GM12891 (cell line): ENCODE measurements at regions not wholly inside any gene's neighbourhood (a gene's known extent, or its start where the extent isn't known, plus 50 kb on each side); places are given as distances from the start of the nearest gene placed in this dataset.

Experiments
- POLR2A ChIP-seq: IDR thresholded peaks from 2 replicates; pipeline ENCODE4 v1.6.1; 2011; ENCODE audit warnings: low read depth, low read length, control low read depth
- POLR2AphosphoS5 ChIP-seq: IDR thresholded peaks from 2 replicates; pipeline ENCODE4 v1.6.1; 2011; ENCODE audit warnings: low read depth, low read length, control low read depth
- POU2F2 ChIP-seq: IDR thresholded peaks from 2 replicates; pipeline ENCODE4 v1.6.1; 2011; ENCODE audit warnings: low read depth, mild to moderate bottlenecking, control low read depth, low read length, moderate library complexity
- SPI1 ChIP-seq: IDR thresholded peaks from 2 replicates; pipeline ENCODE4 v1.6.1; 2011; ENCODE audit warnings: low read depth, low read length, control low read depth
- TAF1 ChIP-seq: IDR thresholded peaks from 2 replicates; pipeline ENCODE4 v1.6.1; 2011; ENCODE audit warnings: low read depth, low read length, control low read depth

- no peak for TF ChIP-seq POLR2AphosphoS5
- TF ChIP-seq SPI1: no peak
- TF ChIP-seq POLR2A: no peak
- TF ChIP-seq TAF1: no peak
- no peak for TF ChIP-seq POU2F2
These were observed 73.7 kb upstream of the ST6GALNAC5 start for GRCh38 chr1:76793594-76793993.
